MCF 10A (cell line): ENCODE measurements at regions not wholly inside any gene's neighbourhood (a gene's known extent, or its start where the extent isn't known, plus 50 kb on each side); places are given as distances from the start of the nearest gene placed in this dataset.

Experiments used
- BruUV-seq: library from RNA; stranded (reverse); fragments of 400-500 nt; replicated peaks from 2 replicates; lab custom pipeline; 2021; lab: Mats Ljungman, UMichigan
- CTCF ChIA-PET: fragments of 300-600 bp; sonication (Branson Sonifier 250); formaldehyde crosslinking; extraction: SDS; loops from one replicate; lab custom pipeline; 2021; ENCODE audit warnings: antibody characterized with exemption, inconsistent platforms; lab: Yijun Ruan, JAX
- POLR2A ChIA-PET: fragments of 300-600, 350-650 bp; sonication (Branson Sonifier 250); formaldehyde crosslinking; extraction: SDS; loops from one replicate; lab custom pipeline; 2020; ENCODE audit warnings: antibody characterized with exemption, inconsistent platforms; lab: Yijun Ruan, JAX
- DNase-seq: peaks from one replicate; pipeline ENCODE4 v3.0.0-alpha.2; 2018; ENCODE audit not compliant: unreplicated experiment
- H3K27ac Mint-ChIP-seq: one replicate; pipeline ENCODE4 v1.8.0; 2022; ENCODE audit warnings: mild to moderate bottlenecking, low read depth, mixed read lengths; ENCODE audit not compliant: unreplicated experiment
- H3K27me3 Mint-ChIP-seq: one replicate; pipeline ENCODE4 v1.8.0; 2022; ENCODE audit warnings: mixed read lengths; ENCODE audit not compliant: insufficient read depth, unreplicated experiment
- H3K36me3 Mint-ChIP-seq: one replicate; pipeline ENCODE4 v1.8.0; 2022; ENCODE audit warnings: mild to moderate bottlenecking, moderate library complexity, mixed read lengths; ENCODE audit not compliant: insufficient read depth, unreplicated experiment
- H3K4me1 Mint-ChIP-seq: one replicate; pipeline ENCODE4 v1.8.0; 2022; ENCODE audit warnings: mixed read lengths; ENCODE audit not compliant: insufficient read depth, unreplicated experiment
- H3K4me3 Mint-ChIP-seq: one replicate; pipeline ENCODE4 v1.8.0; 2022; ENCODE audit warnings: mild to moderate bottlenecking, moderate library complexity, mixed read lengths; ENCODE audit not compliant: unreplicated experiment
- H3K9me3 Mint-ChIP-seq: one replicate; pipeline ENCODE4 v1.8.0; 2022; ENCODE audit warnings: mixed read lengths; ENCODE audit not compliant: unreplicated experiment
- CTCF ChIP-seq: fragments of 200-600 bp; IDR thresholded peaks from one replicate; pipeline ENCODE4 v1.8.0; 2022; ENCODE audit warnings: antibody characterized with exemption, mild to moderate bottlenecking; ENCODE audit not compliant: unreplicated experiment
- intact Hi-C: fragments of 100-400 bp; cut with micrococcal nuclease; formaldehyde crosslinking; loops from 2 replicates; pipeline ENCODE4 v1.14.1; 2022

- Mint-ChIP-seq H3K4me3 (no peak overlapping the region), H3K27ac (no peak overlapping the region), H3K9me3 (no peaks in the 10 kb centered on the region), H3K4me1 (peaks cover 4% of the 10 kb centered on the region), H3K27me3 (no peaks in the 10 kb centered on the region), H3K36me3 (no peaks in the 10 kb centered on the region)
- ChIA-PET POLR2A (interaction anchor here (0.6 to 3.1 kb wide), 7 partner anchors 8 to 196 kb away, joined by 3 to 19 read pairs (median 5); no protein-coding TSS in a partner anchor), CTCF (interaction anchor here (0.6 to 13.6 kb wide), 20 partner anchors 10 to 488 kb away, joined by 3 to 687 read pairs (median 6); no protein-coding TSS in a partner anchor)
- TF ChIP-seq CTCF, result no peak
- BruUV-seq, result no TSS peak
- no peak for DNase-seq
- intact Hi-C loops, result loop anchor here (5.0 kb wide), 1 partner anchor 268 kb away; no protein-coding TSS in a partner anchor
Observed at GRCh38 chr1:66444438-66445265, 89.3 kb upstream of the SGIP1 start.

GRCh38 chr1:66445492-66446181 lies 88.3 kb upstream of the SGIP1 start:
- H3K4me1 Mint-ChIP-seq, result no peaks in the 10 kb centered on the region
- H3K4me3 Mint-ChIP-seq, result no peak overlapping the region
- no peak overlapping the region for H3K27ac Mint-ChIP-seq
- TF ChIP-seq CTCF, result no peak
- H3K9me3 Mint-ChIP-seq, result no peaks in the 10 kb centered on the region
- POLR2A ChIA-PET, result interaction anchor here (0.6 to 3.1 kb wide), 10 partner anchors 9 to 1180 kb away, joined by 3 to 23 read pairs (median 3); no protein-coding TSS in a partner anchor
- H3K36me3 Mint-ChIP-seq, result no peaks in the 10 kb centered on the region
- H3K27me3 Mint-ChIP-seq, result no peaks in the 10 kb centered on the region
- intact Hi-C loops, result loop anchor here (1.0 to 5.0 kb wide), 6 partner anchors 58 to 486 kb away; no protein-coding TSS in a partner anchor
- no peak for DNase-seq
- CTCF ChIA-PET, result interaction anchor here (0.6 to 13.6 kb wide), 63 partner anchors 10 to 1843 kb away, joined by 3 to 687 read pairs (median 5); no protein-coding TSS in a partner anchor
- no TSS peak for BruUV-seq

- BruUV-seq, result no TSS peak
- H3K27me3 Mint-ChIP-seq, result no peaks in the 10 kb centered on the region
Observed at GRCh38 chr1:66446261-66447001, 87.5 kb upstream of the SGIP1 start.

More at GRCh38 chr1:66446261-66447001, 87.5 kb upstream of the SGIP1 start:
- H3K27ac Mint-ChIP-seq, result no peak overlapping the region
- CTCF ChIA-PET, result interaction anchor here (0.6 to 13.6 kb wide), 69 partner anchors 10 to 1844 kb away, joined by 3 to 687 read pairs (median 5); no protein-coding TSS in a partner anchor
- intact Hi-C loops, result loop anchor here (1.0 to 5.0 kb wide), 6 partner anchors 57 to 487 kb away; no protein-coding TSS in a partner anchor
- H3K9me3 Mint-ChIP-seq, result no peaks in the 10 kb centered on the region
- POLR2A ChIA-PET, result interaction anchor here (0.6 to 3.1 kb wide), 9 partner anchors 9 to 491 kb away, joined by 3 to 23 read pairs (median 5); no protein-coding TSS in a partner anchor
- peak; percentile 75 for TF ChIP-seq CTCF
- H3K4me1 Mint-ChIP-seq, result no peaks in the 10 kb centered on the region
- no peak overlapping the region for H3K4me3 Mint-ChIP-seq
- peak; percentile 68 for DNase-seq
- H3K36me3 Mint-ChIP-seq, result no peaks in the 10 kb centered on the region
